ENCODE measurements at regions not wholly inside any gene's neighbourhood (a gene's known extent, or its start where the extent isn't known, plus 50 kb on each side); places are given as distances from the start of the nearest gene placed in this dataset.

GRCh38 chr6:130677766-130678165, 149.4 kb upstream of the SMLR1 start:
- WGBS, 4 donors = 79 to 87% (median 82%) methylated on average over 3 of the region's 3 CpGs
- no peak overlapping the region for H3K27ac ChIP-seq
- DNase-seq = no peak
- H3K9me3 ChIP-seq (replicated peaks in 1 of 3) = no peaks in the 10 kb centered on the region
- TF ChIP-seq CTCF (IDR thresholded peaks at IDR 0.05) (no peak), POLR2A (IDR thresholded peaks at IDR 0.05) (no peak)
- intact Hi-C loops (cut with DNase I) = no loop called here
- no peaks in the 10 kb centered on the region for H3K27me3 ChIP-seq
- no peak overlapping the region for H3K4me3 ChIP-seq
- H3K36me3 ChIP-seq (replicated peaks in 1 of 2) = no peaks in the 10 kb centered on the region
- peaks cover 0 to 14% of the 10 kb centered on the region in 2 donors for H3K4me1 ChIP-seq (replicated peaks in 1 of 2)

DNA sequence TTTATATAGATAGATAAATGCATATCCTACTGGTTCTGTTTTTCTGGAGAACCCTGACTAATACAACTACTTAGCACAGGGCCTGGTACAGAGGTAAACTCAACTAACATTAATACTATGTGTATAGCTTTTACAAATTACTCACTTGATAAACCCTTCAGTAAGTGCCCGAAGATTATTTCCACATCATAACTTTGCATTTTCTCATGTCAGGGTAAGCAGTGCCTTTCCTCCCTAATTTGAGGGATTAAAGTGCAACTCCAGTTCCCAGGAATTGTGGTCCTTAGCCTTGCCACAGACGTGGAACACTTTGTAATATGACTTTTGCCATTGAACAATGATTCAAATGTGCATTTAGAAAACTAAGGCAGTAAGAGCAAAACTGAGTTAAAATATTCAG, 147.5 kb upstream of the SMLR1 start:
- intact Hi-C loops (cut with DNase I) = no loop called here
- no peaks in the 10 kb centered on the region for H3K9me3 ChIP-seq (replicated peaks in 1 of 3)

DNA sequence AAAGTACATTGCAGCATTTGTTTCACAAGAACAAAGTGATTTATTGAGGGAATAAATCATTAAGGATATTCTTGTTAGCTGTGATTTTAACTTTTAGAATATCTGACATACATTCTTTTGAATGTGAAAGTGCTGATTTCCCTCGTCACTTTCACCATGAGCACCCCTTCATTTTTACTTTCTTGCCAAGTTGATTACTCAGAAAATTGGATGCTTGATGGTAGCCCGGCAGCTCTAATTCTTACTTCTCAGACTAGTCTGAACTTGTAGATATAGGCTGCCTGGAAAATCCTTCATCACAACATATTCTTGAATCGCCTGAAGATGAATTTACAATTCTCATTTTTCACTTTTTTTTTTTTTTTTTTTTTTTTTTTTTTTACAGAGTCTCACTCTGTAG, 147.1 kb upstream of the SMLR1 start:
- H3K9me3 ChIP-seq (replicated peaks in 1 of 3) = no peaks in the 10 kb centered on the region
- no peaks in the 10 kb centered on the region for H3K27me3 ChIP-seq
- no peaks in the 10 kb centered on the region for H3K36me3 ChIP-seq (replicated peaks in 1 of 2)
- TF ChIP-seq POLR2A (IDR thresholded peaks at IDR 0.05) (no peak), CTCF (IDR thresholded peaks at IDR 0.05) (no peak)
- H3K4me1 ChIP-seq (replicated peaks in 1 of 2) = peaks cover 0 to 14% of the 10 kb centered on the region in 2 donors
- intact Hi-C loops (cut with DNase I) = no loop called here
- no peak for DNase-seq
- peak overlapping the region in 2 of 5 donors; percentile 40 to 60 for H3K27ac ChIP-seq
- H3K4me3 ChIP-seq = no peak overlapping the region
- 35 to 43% (median 40%) methylated on average over 3 of the region's 3 CpGs for WGBS, 4 donors

More for the DNA sequence above, 147.5 kb upstream of the SMLR1 start:
- H3K4me3 ChIP-seq = no peak overlapping the region
- WGBS, 4 donors = 26 to 39% (median 34%) methylated on average over 2 of the region's 2 CpGs
- H3K4me1 ChIP-seq (replicated peaks in 1 of 2) = peaks cover 0 to 14% of the 10 kb centered on the region in 2 donors
- H3K36me3 ChIP-seq (replicated peaks in 1 of 2) = no peaks in the 10 kb centered on the region
- no peaks in the 10 kb centered on the region for H3K27me3 ChIP-seq
- no peak for DNase-seq
- no peak for TF ChIP-seq POLR2A (IDR thresholded peaks at IDR 0.05)
- TF ChIP-seq CTCF (IDR thresholded peaks at IDR 0.05) = no peak
- H3K27ac ChIP-seq = peak overlapping the region in 2 of 5 donors; percentile 3 to 60

GRCh38 chr6:130681028-130681427, 146.2 kb upstream of the SMLR1 start:
- intact Hi-C loops (cut with DNase I) = no loop called here
- no peaks in the 10 kb centered on the region for H3K27me3 ChIP-seq
- WGBS, 4 donors = 10 to 27% (median 22%) methylated on average over 1 of the region's 1 CpG
- H3K36me3 ChIP-seq (replicated peaks in 1 of 2) = no peaks in the 10 kb centered on the region
- H3K4me1 ChIP-seq (replicated peaks in 1 of 2) = peaks cover 0 to 14% of the 10 kb centered on the region in 2 donors
- DNase-seq = no peak
- peak overlapping the region in 2 of 5 donors; percentile 40 to 76 for H3K27ac ChIP-seq
- no peak overlapping the region for H3K4me3 ChIP-seq
- no peaks in the 10 kb centered on the region for H3K9me3 ChIP-seq (replicated peaks in 1 of 3)
- no peak for TF ChIP-seq POLR2A (IDR thresholded peaks at IDR 0.05)
- TF ChIP-seq CTCF (IDR thresholded peaks at IDR 0.05) = no peak
